Dendritic cell treated with granulocyte-macrophage colony-stimulating factor and Interleukin-4, amounts not matched to agents 40 ng/mL and 50 ng/mL, for 4 days (primary cell): ENCODE measurements at regions not wholly inside any gene's neighbourhood (a gene's known extent, or its start where the extent isn't known, plus 50 kb on each side); places are given as distances from the start of the nearest gene placed in this dataset.
"Not testable (repeated sequence)": the region's sequence is repeated elsewhere in the genome, so short reads cannot be mapped to it uniquely, and the experiment has no call there.

Experiments
- H3K27ac Mint-ChIP-seq: one replicate; pipeline ENCODE4 v1.8.0; 2022; ENCODE audit warnings: mild to moderate bottlenecking, mixed read lengths
- H3K27me3 Mint-ChIP-seq: one replicate; pipeline ENCODE4 v1.8.0; 2022; ENCODE audit warnings: mild to moderate bottlenecking, mixed read lengths
- H3K36me3 Mint-ChIP-seq: one replicate; pipeline ENCODE4 v1.8.0; 2022; ENCODE audit warnings: low read depth, mixed read lengths
- H3K4me1 Mint-ChIP-seq: one replicate; pipeline ENCODE4 v1.8.0; 2022; ENCODE audit warnings: low read depth, mixed read lengths
- H3K4me3 Mint-ChIP-seq: one replicate; pipeline ENCODE4 v1.8.0; 2022; ENCODE audit warnings: mild to moderate bottlenecking, moderate library complexity, mixed read lengths
- H3K9me3 Mint-ChIP-seq: one replicate; pipeline ENCODE4 v1.8.0; 2022; ENCODE audit warnings: mixed read lengths
- intact Hi-C: fragments of 100-400 bp; cut with micrococcal nuclease; formaldehyde crosslinking; loops from one replicate; pipeline ENCODE4 v1.15.0; 2022

GRCh38 chrX:40788698-40789097 is 53.4 kb upstream of the MED14 start:
- H3K9me3 Mint-ChIP-seq, H3K27ac Mint-ChIP-seq, intact Hi-C loops, H3K27me3 Mint-ChIP-seq, H3K4me3 Mint-ChIP-seq, H3K36me3 Mint-ChIP-seq: not testable (repeated sequence)
- peaks cover 13% of the 10 kb centered on the region for H3K4me1 Mint-ChIP-seq

- intact Hi-C loops = loop anchor here (5.0 to 10.0 kb wide), 4 partner anchors 60 to 322 kb away; no protein-coding TSS in a partner anchor
- H3K27me3 Mint-ChIP-seq = no peaks in the 10 kb centered on the region
- peaks cover 21% of the 10 kb centered on the region for H3K4me1 Mint-ChIP-seq
- no peaks in the 10 kb centered on the region for H3K36me3 Mint-ChIP-seq
- no peak overlapping the region for H3K4me3 Mint-ChIP-seq
- H3K9me3 Mint-ChIP-seq = no peaks in the 10 kb centered on the region
- no peak overlapping the region for H3K27ac Mint-ChIP-seq
Measured at GRCh38 chrX:40792433-40792832, 57.1 kb upstream of the MED14 start.

- intact Hi-C loops = loop anchor here (5.0 to 10.0 kb wide), 4 partner anchors 62 to 320 kb away; no protein-coding TSS in a partner anchor
- Mint-ChIP-seq H3K4me1 (peaks cover 19% of the 10 kb centered on the region), H3K27ac (peak overlapping the region; percentile 66)
- H3K4me3 Mint-ChIP-seq, H3K9me3 Mint-ChIP-seq, H3K27me3 Mint-ChIP-seq, H3K36me3 Mint-ChIP-seq: not testable (repeated sequence)
Measured at GRCh38 chrX:40794829-40795130, 59.4 kb upstream of the MED14 start.

- H3K4me3 Mint-ChIP-seq, H3K27me3 Mint-ChIP-seq, H3K36me3 Mint-ChIP-seq, H3K4me1 Mint-ChIP-seq, H3K9me3 Mint-ChIP-seq, H3K27ac Mint-ChIP-seq: not testable (repeated sequence)
- intact Hi-C loops = loop anchor here (10.0 kb wide), 2 partner anchors 145 to 315 kb away; no protein-coding TSS in a partner anchor
Measured at GRCh38 chrX:40799745-40800144, 64.4 kb upstream of the MED14 start.

GRCh38 chrX:40805404-40805803 is 70.1 kb upstream of the MED14 start:
- Mint-ChIP-seq H3K36me3 (no peaks in the 10 kb centered on the region), H3K4me3 (no peak overlapping the region), H3K27me3 (no peaks in the 10 kb centered on the region), H3K9me3 (no peaks in the 10 kb centered on the region), H3K27ac (no peak overlapping the region), H3K4me1 (peaks cover 5% of the 10 kb centered on the region)
- intact Hi-C loops = no loop called here

GRCh38 chrX:40806513-40807220 is 71.3 kb upstream of the MED14 start:
- H3K4me3 Mint-ChIP-seq = no peak overlapping the region
- intact Hi-C loops = no loop called here
- H3K4me1 Mint-ChIP-seq = peaks cover 5% of the 10 kb centered on the region
- H3K27ac Mint-ChIP-seq = no peak overlapping the region
- H3K9me3 Mint-ChIP-seq = no peaks in the 10 kb centered on the region
- H3K27me3 Mint-ChIP-seq = no peaks in the 10 kb centered on the region
- no peaks in the 10 kb centered on the region for H3K36me3 Mint-ChIP-seq

GRCh38 chrX:40807384-40807783 is 72.0 kb upstream of the MED14 start:
- Mint-ChIP-seq H3K4me1 (peaks cover 5% of the 10 kb centered on the region), H3K27ac (no peak overlapping the region), H3K27me3 (no peaks in the 10 kb centered on the region), H3K36me3 (no peaks in the 10 kb centered on the region), H3K4me3 (no peak overlapping the region), H3K9me3 (no peaks in the 10 kb centered on the region)
- intact Hi-C loops = no loop called here

GRCh38 chrX:40808203-40808602 is 72.9 kb upstream of the MED14 start:
- intact Hi-C loops = no loop called here
- Mint-ChIP-seq H3K4me1 (peaks cover 5% of the 10 kb centered on the region), H3K9me3 (no peaks in the 10 kb centered on the region), H3K27ac (no peak overlapping the region), H3K36me3 (no peaks in the 10 kb centered on the region), H3K27me3 (no peaks in the 10 kb centered on the region), H3K4me3 (no peak overlapping the region)

- no peak overlapping the region for H3K27ac Mint-ChIP-seq
- H3K4me3 Mint-ChIP-seq = no peak overlapping the region
- H3K4me1 Mint-ChIP-seq = peaks cover 5% of the 10 kb centered on the region
- H3K36me3 Mint-ChIP-seq = no peaks in the 10 kb centered on the region
- H3K9me3 Mint-ChIP-seq = no peaks in the 10 kb centered on the region
- intact Hi-C loops = no loop called here
- H3K27me3 Mint-ChIP-seq = no peaks in the 10 kb centered on the region
Measured at GRCh38 chrX:40809210-40809609, 73.9 kb upstream of the MED14 start.

- intact Hi-C loops = not testable (repeated sequence)
Measured at GRCh38 chrX:40815045-40815444, 79.7 kb upstream of the MED14 start.

GRCh38 chrX:40816906-40817305 is 81.6 kb upstream of the MED14 start:
- Mint-ChIP-seq H3K9me3 (no peaks in the 10 kb centered on the region), H3K36me3 (no peaks in the 10 kb centered on the region), H3K27me3 (no peaks in the 10 kb centered on the region), H3K27ac (no peak overlapping the region), H3K4me1 (no peaks in the 10 kb centered on the region), H3K4me3 (no peak overlapping the region)
- intact Hi-C loops = no loop called here

More at GRCh38 chrX:40815045-40815444, 79.7 kb upstream of the MED14 start:
- not testable (repeated sequence) for H3K27me3 Mint-ChIP-seq, H3K4me1 Mint-ChIP-seq, H3K36me3 Mint-ChIP-seq, H3K27ac Mint-ChIP-seq, H3K4me3 Mint-ChIP-seq, H3K9me3 Mint-ChIP-seq

GRCh38 chrX:40818236-40818635 is 82.9 kb upstream of the MED14 start:
- no peaks in the 10 kb centered on the region for H3K36me3 Mint-ChIP-seq
- H3K4me1 Mint-ChIP-seq = no peaks in the 10 kb centered on the region
- no peaks in the 10 kb centered on the region for H3K9me3 Mint-ChIP-seq
- intact Hi-C loops = no loop called here
- H3K27ac Mint-ChIP-seq = no peak overlapping the region
- no peaks in the 10 kb centered on the region for H3K27me3 Mint-ChIP-seq
- H3K4me3 Mint-ChIP-seq = no peak overlapping the region

GRCh38 chrX:40821780-40822179 is 86.4 kb upstream of the MED14 start:
- Mint-ChIP-seq H3K36me3 (no peaks in the 10 kb centered on the region), H3K27me3 (no peaks in the 10 kb centered on the region), H3K27ac (no peak overlapping the region), H3K9me3 (peaks cover 8% of the 10 kb centered on the region), H3K4me3 (no peak overlapping the region), H3K4me1 (no peaks in the 10 kb centered on the region)
- intact Hi-C loops = no loop called here

- H3K4me1 Mint-ChIP-seq = no peaks in the 10 kb centered on the region
- intact Hi-C loops = no loop called here
- peaks cover 8% of the 10 kb centered on the region for H3K9me3 Mint-ChIP-seq
- no peak overlapping the region for H3K27ac Mint-ChIP-seq
- H3K36me3 Mint-ChIP-seq = no peaks in the 10 kb centered on the region
- H3K27me3 Mint-ChIP-seq = no peaks in the 10 kb centered on the region
- no peak overlapping the region for H3K4me3 Mint-ChIP-seq
Measured at GRCh38 chrX:40827331-40827730, 92.0 kb upstream of the MED14 start.

- no peaks in the 10 kb centered on the region for H3K27me3 Mint-ChIP-seq
- H3K4me3 Mint-ChIP-seq = no peak overlapping the region
- H3K36me3 Mint-ChIP-seq = no peaks in the 10 kb centered on the region
- no peaks in the 10 kb centered on the region for H3K4me1 Mint-ChIP-seq
- H3K27ac Mint-ChIP-seq = no peak overlapping the region
- intact Hi-C loops = no loop called here
- no peaks in the 10 kb centered on the region for H3K9me3 Mint-ChIP-seq
Measured at GRCh38 chrX:40831750-40832149, 96.4 kb upstream of the MED14 start.
